DND-41 (cell line): ENCODE measurements at regions not wholly inside any gene's neighbourhood (a gene's known extent, or its start where the extent isn't known, plus 50 kb on each side); places are given as distances from the start of the nearest gene placed in this dataset.

Source experiments
- CTCF ChIP-seq: IDR thresholded peaks from 2 replicates; pipeline ENCODE4 v1.5.1; 2012; ENCODE audit warnings: borderline replicate concordance, low read length, moderate library complexity, mild to moderate bottlenecking; ENCODE audit not compliant: poor library complexity, severe bottlenecking; ENCODE audit errors: extremely low read depth
- EZH2 ChIP-seq: IDR thresholded peaks from 3 replicates; pipeline ENCODE4 v1.6.1; 2012; ENCODE audit warnings: borderline replicate concordance, low read depth, mild to moderate bottlenecking, moderate library complexity, low read length, inconsistent platforms; ENCODE audit not compliant: severe bottlenecking

GRCh38 chr7:54129035-54129434 is 413.1 kb upstream of the VSTM2A start:
- no peak for TF ChIP-seq CTCF
- TF ChIP-seq EZH2 = no peak
